ENCODE measurements at regions not wholly inside any gene's neighbourhood (a gene's known extent, or its start where the extent isn't known, plus 50 kb on each side); places are given as distances from the start of the nearest gene placed in this dataset.
"Not testable (repeated sequence)": the region's sequence is repeated elsewhere in the genome, so short reads cannot be mapped to it uniquely, and the experiment has no call there.

GRCh38 chr13:18195365-18195678 is 986.3 kb downstream of the TUBA3C start:
- not testable (repeated sequence) for TF ChIP-seq CTCF (IDR thresholded peaks at IDR 0.05; ENCODE audit: low read depth, low read length); EZH2phosphoT487 (IDR thresholded peaks at IDR 0.05; ENCODE audit: low read depth)
